ENCODE measurements at regions not wholly inside any gene's neighbourhood (a gene's known extent, or its start where the extent isn't known, plus 50 kb on each side); places are given as distances from the start of the nearest gene placed in this dataset.

DNA sequence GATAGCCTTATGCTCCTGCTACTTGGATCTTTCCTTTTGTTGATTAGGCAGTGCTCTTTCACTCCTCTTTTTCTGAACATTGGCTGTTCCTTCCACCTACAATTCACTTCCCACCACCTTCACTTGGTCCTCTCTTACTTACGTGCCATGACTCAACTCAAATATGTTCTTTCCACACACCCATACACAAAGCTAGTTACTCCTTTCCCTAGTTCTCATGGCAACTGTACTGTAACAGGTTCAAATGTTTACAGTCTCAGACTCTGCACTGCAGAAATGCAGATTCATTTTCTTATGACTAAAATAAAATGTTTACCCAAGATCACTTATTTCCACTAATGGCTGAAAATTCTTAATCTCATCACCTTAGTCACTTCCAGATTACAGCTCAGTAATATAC, 174.0 kb upstream of the TSHZ2 start:
- WGBS (ENCODE audit: insufficient coverage) = 91% methylated on average over 1 of the region's 1 CpG
- no peaks in the 10 kb centered on the region for H3K36me3 ChIP-seq (replicated peaks in 1 of 2; ENCODE audit: control extremely low read depth in 1 of 2, control insufficient read depth in 1 of 2, extremely low read depth in 1 of 2, insufficient read depth in 2 of 2, low read length in 1 of 2)
- TF ChIP-seq, protein P1, sequence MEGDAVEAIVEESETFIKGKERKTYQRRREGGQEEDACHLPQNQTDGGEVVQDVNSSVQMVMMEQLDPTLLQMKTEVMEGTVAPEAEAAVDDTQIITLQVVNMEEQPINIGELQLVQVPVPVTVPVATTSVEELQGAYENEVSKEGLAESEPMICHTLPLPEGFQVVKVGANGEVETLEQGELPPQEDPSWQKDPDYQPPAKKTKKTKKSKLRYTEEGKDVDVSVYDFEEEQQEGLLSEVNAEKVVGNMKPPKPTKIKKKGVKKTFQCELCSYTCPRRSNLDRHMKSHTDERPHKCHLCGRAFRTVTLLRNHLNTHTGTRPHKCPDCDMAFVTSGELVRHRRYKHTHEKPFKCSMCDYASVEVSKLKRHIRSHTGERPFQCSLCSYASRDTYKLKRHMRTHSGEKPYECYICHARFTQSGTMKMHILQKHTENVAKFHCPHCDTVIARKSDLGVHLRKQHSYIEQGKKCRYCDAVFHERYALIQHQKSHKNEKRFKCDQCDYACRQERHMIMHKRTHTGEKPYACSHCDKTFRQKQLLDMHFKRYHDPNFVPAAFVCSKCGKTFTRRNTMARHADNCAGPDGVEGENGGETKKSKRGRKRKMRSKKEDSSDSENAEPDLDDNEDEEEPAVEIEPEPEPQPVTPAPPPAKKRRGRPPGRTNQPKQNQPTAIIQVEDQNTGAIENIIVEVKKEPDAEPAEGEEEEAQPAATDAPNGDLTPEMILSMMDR (IDR thresholded peaks at IDR 0.05) = no peak
- no peak for TF ChIP-seq EZH2 (IDR thresholded peaks at IDR 0.05; ENCODE audit: borderline replicate concordance, insufficient read depth, low read depth, low read length, poor library complexity, severe bottlenecking)
- H3K4me1 Mint-ChIP-seq = no peaks in the 10 kb centered on the region
- H3K4me1 ChIP-seq (ENCODE audit: control insufficient read depth in 2 of 2, insufficient read depth in 2 of 2, low read length in 2 of 2) = no peaks in the 10 kb centered on the region
- no peaks in the 10 kb centered on the region for H4K20me1 ChIP-seq (ENCODE audit: control insufficient read depth, insufficient read depth, low read length, poor library complexity, severe bottlenecking)
- peaks cover 7% of the 10 kb centered on the region for H3K27me3 Mint-ChIP-seq
- ATAC-seq (ENCODE audit: low read depth) (no peak), DNase-seq (no peak)
- no peaks in the 10 kb centered on the region for H3K79me2 ChIP-seq (ENCODE audit: control insufficient read depth, insufficient read depth, low read length)
- no peak overlapping the region for H3K27ac Mint-ChIP-seq
- H3K9ac ChIP-seq (ENCODE audit: low read length) = no peak overlapping the region
- POLR2A ChIA-PET = no interaction called here
- H3K4me3 ChIP-seq (ENCODE audit: control extremely low read depth in 1 of 5, extremely low read depth in 1 of 5, insufficient read depth in 1 of 5, low read depth in 2 of 5, low read length in 4 of 5) = no peak overlapping the region
- no peak overlapping the region for H2AFZ ChIP-seq (ENCODE audit: insufficient read depth, low read depth, low read length, poor library complexity, severe bottlenecking)
- no peaks in the 10 kb centered on the region for H3K27me3 ChIP-seq (replicated peaks in 1 of 4; ENCODE audit: control extremely low read depth in 1 of 4, control insufficient read depth in 3 of 4, insufficient read depth in 4 of 4, low read length in 3 of 4)
- CTCF ChIA-PET = no interaction called here
- no peak overlapping the region for H3K27ac ChIP-seq (ENCODE audit: low read length in 2 of 2)
- intact Hi-C loops (cut with micrococcal nuclease) = no loop called here
- no peaks in the 10 kb centered on the region for H3K9me3 ChIP-seq (ENCODE audit: control extremely low read depth in 1 of 3, control insufficient read depth in 2 of 3, insufficient read depth in 1 of 3, low read length in 2 of 3)
- H3K9me3 Mint-ChIP-seq (ENCODE audit: insufficient read depth) = no peaks in the 10 kb centered on the region
- no peak overlapping the region for H3K4me3 Mint-ChIP-seq
- no peak overlapping the region for H3K4me2 ChIP-seq (replicated peaks; ENCODE audit: low read depth, low read length, poor library complexity, severe bottlenecking)

DNA sequence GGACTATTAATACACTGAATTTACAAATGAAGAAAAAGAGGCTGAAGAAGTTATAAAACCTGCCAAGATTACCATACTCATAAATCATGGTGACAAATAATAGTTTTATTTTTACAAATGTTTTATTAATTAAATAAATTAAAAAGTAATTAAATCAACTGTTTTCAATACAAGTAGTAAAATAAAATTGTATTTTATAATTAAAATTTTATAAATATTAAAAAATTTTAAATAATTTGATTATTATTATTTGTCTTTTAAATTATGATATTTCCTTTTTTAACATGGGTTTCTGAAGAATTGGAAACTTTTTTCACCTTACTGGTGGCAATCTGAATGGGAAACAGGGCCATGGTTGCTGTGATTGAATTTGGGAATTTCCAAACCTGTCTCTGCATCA, 177.3 kb upstream of the TSHZ2 start:
- ChIA-PET POLR2A (no interaction called here), CTCF (no interaction called here)
- no peak for TF ChIP-seq EZH2 (IDR thresholded peaks at IDR 0.05; ENCODE audit: borderline replicate concordance, insufficient read depth, low read depth, low read length, poor library complexity, severe bottlenecking)
- TF ChIP-seq, protein P1 (IDR thresholded peaks at IDR 0.05) = no peak
- Mint-ChIP-seq H3K4me3 (no peak overlapping the region), H3K9me3 (ENCODE audit: insufficient read depth) (no peaks in the 10 kb centered on the region), H3K27me3 (peaks cover 4% of the 10 kb centered on the region), H3K4me1 (no peaks in the 10 kb centered on the region), H3K27ac (no peak overlapping the region)
- no peak overlapping the region for H3K4me3 ChIP-seq (ENCODE audit: control extremely low read depth in 1 of 5, extremely low read depth in 1 of 5, insufficient read depth in 1 of 5, low read depth in 2 of 5, low read length in 4 of 5)
- ATAC-seq (ENCODE audit: low read depth) = no peak
- no peaks in the 10 kb centered on the region for H3K9me3 ChIP-seq (ENCODE audit: control extremely low read depth in 1 of 3, control insufficient read depth in 2 of 3, insufficient read depth in 1 of 3, low read length in 2 of 3)
- no peak for DNase-seq
- intact Hi-C loops (cut with micrococcal nuclease) = no loop called here
- H4K20me1 ChIP-seq (ENCODE audit: control insufficient read depth, insufficient read depth, low read length, poor library complexity, severe bottlenecking) = no peaks in the 10 kb centered on the region
- no peaks in the 10 kb centered on the region for H3K79me2 ChIP-seq (ENCODE audit: control insufficient read depth, insufficient read depth, low read length)
- H2AFZ ChIP-seq (ENCODE audit: insufficient read depth, low read depth, low read length, poor library complexity, severe bottlenecking) = no peak overlapping the region
- H3K27ac ChIP-seq (ENCODE audit: low read length in 2 of 2) = no peak overlapping the region
- H3K4me1 ChIP-seq (ENCODE audit: control insufficient read depth in 2 of 2, insufficient read depth in 2 of 2, low read length in 2 of 2) = no peaks in the 10 kb centered on the region
- H3K36me3 ChIP-seq (replicated peaks in 1 of 2; ENCODE audit: control extremely low read depth in 1 of 2, control insufficient read depth in 1 of 2, extremely low read depth in 1 of 2, insufficient read depth in 2 of 2, low read length in 1 of 2) = no peaks in the 10 kb centered on the region
- H3K9ac ChIP-seq (ENCODE audit: low read length) = no peak overlapping the region
- peaks cover 0 to 2% (median 0%) of the 10 kb centered on the region in 4 experiments for H3K27me3 ChIP-seq (replicated peaks in 1 of 4; ENCODE audit: control extremely low read depth in 1 of 4, control insufficient read depth in 3 of 4, insufficient read depth in 4 of 4, low read length in 3 of 4)
- no peak overlapping the region for H3K4me2 ChIP-seq (replicated peaks; ENCODE audit: low read depth, low read length, poor library complexity, severe bottlenecking)
